NCI-H187 treated with DMSO at 0.1 percent for 48 hours (cell line): ENCODE measurements at regions not wholly inside any gene's neighbourhood (a gene's known extent, or its start where the extent isn't known, plus 50 kb on each side); places are given as distances from the start of the nearest gene placed in this dataset.
"Not testable (repeated sequence)": the region's sequence is repeated elsewhere in the genome, so short reads cannot be mapped to it uniquely, and the experiment has no call there.

ENCODE experiments used
- DNase-seq: peaks from one replicate; lab custom pipeline; 2025; lab: John Stamatoyannopoulos, UW

- DNase-seq: not testable (repeated sequence)
These were observed 104.3 kb downstream of the MTPN start for GRCh38 chr7:135872861-135873260.

- DNase-seq: peak; percentile 85
These were observed 114.2 kb upstream of the FAM180A start for GRCh38 chr7:135862586-135863340.

- no peak for DNase-seq
These were observed 110.9 kb upstream of the FAM180A start for GRCh38 chr7:135859538-135859937.

- no peak for DNase-seq
These were observed 110.2 kb upstream of the FAM180A start for GRCh38 chr7:135858851-135859250.

- DNase-seq: no peak
These were observed 109.8 kb upstream of the FAM180A start for GRCh38 chr7:135858379-135858778.

- DNase-seq: no peak
These were observed 109.1 kb upstream of the FAM180A start for GRCh38 chr7:135857519-135858274.

- no peak for DNase-seq
These were observed 107.9 kb upstream of the FAM180A start for GRCh38 chr7:135856356-135857144.

- DNase-seq: no peak
These were observed 107.2 kb upstream of the FAM180A start for GRCh38 chr7:135855846-135856245.

- DNase-seq: no peak
These were observed 104.9 kb upstream of the FAM180A start for GRCh38 chr7:135853499-135853898.

GRCh38 chr7:135853008-135853407, 104.4 kb upstream of the FAM180A start:
- DNase-seq: no peak

- no peak for DNase-seq
These were observed 98.6 kb upstream of the FAM180A start for GRCh38 chr7:135847242-135847641.

- no peak for DNase-seq
These were observed 97.7 kb upstream of the FAM180A start for GRCh38 chr7:135846339-135846738.

- DNase-seq: no peak
These were observed 96.9 kb upstream of the FAM180A start for GRCh38 chr7:135845415-135846075.

GRCh38 chr7:135844903-135845302, 96.3 kb upstream of the FAM180A start:
- DNase-seq: no peak

GRCh38 chr7:135843214-135843613, 94.6 kb upstream of the FAM180A start:
- no peak for DNase-seq

- DNase-seq: no peak
These were observed 94.0 kb upstream of the FAM180A start for GRCh38 chr7:135842446-135843179.

GRCh38 chr7:135840591-135840990, 92.0 kb upstream of the FAM180A start:
- DNase-seq: no peak

GRCh38 chr7:135837675-135838074, 89.1 kb upstream of the FAM180A start:
- DNase-seq: no peak

GRCh38 chr7:135834266-135834665, 85.7 kb upstream of the FAM180A start:
- no peak for DNase-seq

- no peak for DNase-seq
These were observed 85.0 kb upstream of the FAM180A start for GRCh38 chr7:135833642-135834041.

GRCh38 chr7:135831455-135832195, 83.0 kb upstream of the FAM180A start:
- DNase-seq: no peak
